OCI-LY1 (cell line): ENCODE measurements at regions not wholly inside any gene's neighbourhood (a gene's known extent, or its start where the extent isn't known, plus 50 kb on each side); places are given as distances from the start of the nearest gene placed in this dataset.

ENCODE experiments used
- H2AFZ ChIP-seq: fragments of 200-600 bp; sonication (generic), shearing (Covaris generic); 2 replicates; pipeline ENCODE4 v1.6.0; 2014; ENCODE audit warnings: antibody characterized with exemption, mild to moderate bottlenecking, low read length
- H3F3A ChIP-seq: fragments of 200-600 bp; sonication (generic), shearing (Covaris generic); 2 replicates; pipeline ENCODE4 v1.6.0; 2014; ENCODE audit warnings: mild to moderate bottlenecking, antibody characterized with exemption, low read length, moderate library complexity; ENCODE audit not compliant: insufficient read depth
- H3K27ac ChIP-seq: fragments of 200-600 bp; sonication (generic); 2 replicates; pipeline ENCODE4 v1.5.1; 2014; ENCODE audit warnings: low read length, mixed run types, mild to moderate bottlenecking, low read depth; ENCODE audit not compliant: poor library complexity, severe bottlenecking
- H3K27me3 ChIP-seq: fragments of 200-600 bp; sonication (generic); 2 replicates; pipeline ENCODE4 v1.6.0; 2014; ENCODE audit warnings: antibody characterized with exemption, mild to moderate bottlenecking, low read length, moderate library complexity; ENCODE audit not compliant: insufficient read depth
- H3K36me3 ChIP-seq: fragments of 200-600 bp; sonication (generic); 2 replicates; pipeline ENCODE4 v1.6.1; 2014; ENCODE audit warnings: mild to moderate bottlenecking, antibody characterized with exemption, low read length, moderate library complexity, mixed read lengths; ENCODE audit not compliant: insufficient read depth
- H3K4me1 ChIP-seq: fragments of 200-600 bp; sonication (generic); 2 replicates; pipeline ENCODE4 v1.5.1; 2014; ENCODE audit warnings: mild to moderate bottlenecking, low read length, moderate library complexity; ENCODE audit not compliant: insufficient read depth, severe bottlenecking
- H3K4me2 ChIP-seq: fragments of 200-600 bp; sonication (generic), shearing (Covaris generic); 2 replicates; pipeline ENCODE4 v1.6.1; 2014; ENCODE audit warnings: low read length
- H3K4me3 ChIP-seq: fragments of 200-600 bp; sonication (generic); 2 replicates; pipeline ENCODE4 v1.5.1; 2014; ENCODE audit warnings: low read length, low read depth, mild to moderate bottlenecking, mixed read lengths; ENCODE audit not compliant: poor library complexity, severe bottlenecking
- H3K79me2 ChIP-seq: fragments of 200-600 bp; shearing (Covaris generic); 2 replicates; pipeline ENCODE4 v1.6.1; 2016; ENCODE audit warnings: mixed run types, low read length, mixed read lengths; ENCODE audit not compliant: insufficient read depth
- H3K9ac ChIP-seq: fragments of 200-600 bp; sonication (generic), shearing (Covaris generic); 2 replicates; pipeline ENCODE4 v1.6.1; 2014; ENCODE audit warnings: mild to moderate bottlenecking, low read length, mixed read lengths
- H3K9me2 ChIP-seq: fragments of 200-600 bp; sonication (generic), shearing (Covaris generic); 2 replicates; pipeline ENCODE4 v1.6.1; 2014; ENCODE audit warnings: low read depth, mild to moderate bottlenecking, low read length, mixed read lengths
- H3K9me3 ChIP-seq: fragments of 200-600 bp; shearing (Covaris generic); 2 replicates; pipeline ENCODE4 v1.6.1; 2014; ENCODE audit warnings: low read length, mixed read lengths
- H4K20me1 ChIP-seq: fragments of 200-600 bp; sonication (generic), shearing (Covaris generic); 2 replicates; pipeline ENCODE4 v1.6.0; 2016; ENCODE audit warnings: mild to moderate bottlenecking, low read length; ENCODE audit not compliant: insufficient read depth
- CTCF ChIP-seq: fragments of 200-600 bp; sonication (generic), shearing (Covaris generic); IDR thresholded peaks from 2 replicates; pipeline ENCODE4 v1.5.1; 2017; ENCODE audit warnings: mild to moderate bottlenecking, antibody characterized with exemption, low read length, moderate library complexity, mixed read lengths
- EZH2 ChIP-seq: fragments of 200-600 bp; sonication (generic), shearing (Covaris generic); IDR thresholded peaks from 2 replicates; pipeline ENCODE4 v1.8.0; 2017; ENCODE audit warnings: borderline replicate concordance, mixed run types, mild to moderate bottlenecking, antibody characterized with exemption, low read length, moderate library complexity, mixed read lengths

GRCh38 chr3:24578324-24578723 lies 83.7 kb upstream of the THRB start:
- Histone ChIP-seq H2AFZ (no peak overlapping the region), H3K4me2 (no peak overlapping the region), H3K79me2 (no peaks in the 10 kb centered on the region)

GRCh38 chr3:24578951-24579421 lies 84.3 kb upstream of the THRB start:
- Histone ChIP-seq H3K4me3 (no peak overlapping the region), H3K4me2 (no peak overlapping the region), H3K36me3 (no peaks in the 10 kb centered on the region), H3K9ac (no peak overlapping the region), H3K9me3 (no peaks in the 10 kb centered on the region), H3K4me1 (no peaks in the 10 kb centered on the region), H3F3A (no peaks in the 10 kb centered on the region), H3K27me3 (no peaks in the 10 kb centered on the region), H3K27ac (no peak overlapping the region), H4K20me1 (no peaks in the 10 kb centered on the region), H3K79me2 (no peaks in the 10 kb centered on the region), H2AFZ (no peak overlapping the region), H3K9me2 (no peaks in the 10 kb centered on the region)
- TF ChIP-seq CTCF (no peak), EZH2 (no peak)

More at GRCh38 chr3:24578324-24578723, 83.7 kb upstream of the THRB start:
- Histone ChIP-seq H3K27ac (no peak overlapping the region), H3K36me3 (no peaks in the 10 kb centered on the region), H3F3A (no peaks in the 10 kb centered on the region), H3K4me1 (no peaks in the 10 kb centered on the region), H3K27me3 (no peaks in the 10 kb centered on the region), H3K4me3 (no peak overlapping the region), H3K9me2 (no peaks in the 10 kb centered on the region), H3K9me3 (no peaks in the 10 kb centered on the region), H3K9ac (no peak overlapping the region), H4K20me1 (no peaks in the 10 kb centered on the region)
- TF ChIP-seq CTCF (no peak), EZH2 (no peak)

- no peaks in the 10 kb centered on the region for H3K9me3 ChIP-seq
- no peaks in the 10 kb centered on the region for H3K27me3 ChIP-seq
- H3K4me2 ChIP-seq: no peak overlapping the region
- TF ChIP-seq EZH2: no peak
- no peak; the same call in 1 of the 2 replicates for TF ChIP-seq CTCF
- H3K27ac ChIP-seq: no peak overlapping the region
- H3K4me3 ChIP-seq: no peak overlapping the region
- no peaks in the 10 kb centered on the region for H3F3A ChIP-seq
- H3K9me2 ChIP-seq: no peaks in the 10 kb centered on the region
- no peaks in the 10 kb centered on the region for H4K20me1 ChIP-seq
- H3K36me3 ChIP-seq: no peaks in the 10 kb centered on the region
- H3K4me1 ChIP-seq: no peaks in the 10 kb centered on the region
- no peak overlapping the region for H3K9ac ChIP-seq
- H2AFZ ChIP-seq: no peak overlapping the region
- H3K79me2 ChIP-seq: no peaks in the 10 kb centered on the region
These were observed 88.1 kb upstream of the THRB start for GRCh38 chr3:24582431-24583403.
